PC-3 (cell line): ENCODE measurements at regions not wholly inside any gene's neighbourhood (a gene's known extent, or its start where the extent isn't known, plus 50 kb on each side); places are given as distances from the start of the nearest gene placed in this dataset.

Source experiments
- EZH2 ChIP-seq: fragments of 300-600 bp; sonication (generic); IDR thresholded peaks from one replicate; pipeline ENCODE4 v1.6.1; 2017; ENCODE audit warnings: antibody characterized with exemption, mild to moderate bottlenecking, low read length; ENCODE audit not compliant: unreplicated experiment
- TF ChIP-seq, protein P1 (sequence below): fragments of 300-600 bp; sonication (generic); conservative IDR thresholded peaks from 2 replicates; pipeline ENCODE4 v1.5.1; 2017; ENCODE audit warnings: antibody characterized with exemption, low read depth, mild to moderate bottlenecking, low read length

- TF ChIP-seq, protein P1, sequence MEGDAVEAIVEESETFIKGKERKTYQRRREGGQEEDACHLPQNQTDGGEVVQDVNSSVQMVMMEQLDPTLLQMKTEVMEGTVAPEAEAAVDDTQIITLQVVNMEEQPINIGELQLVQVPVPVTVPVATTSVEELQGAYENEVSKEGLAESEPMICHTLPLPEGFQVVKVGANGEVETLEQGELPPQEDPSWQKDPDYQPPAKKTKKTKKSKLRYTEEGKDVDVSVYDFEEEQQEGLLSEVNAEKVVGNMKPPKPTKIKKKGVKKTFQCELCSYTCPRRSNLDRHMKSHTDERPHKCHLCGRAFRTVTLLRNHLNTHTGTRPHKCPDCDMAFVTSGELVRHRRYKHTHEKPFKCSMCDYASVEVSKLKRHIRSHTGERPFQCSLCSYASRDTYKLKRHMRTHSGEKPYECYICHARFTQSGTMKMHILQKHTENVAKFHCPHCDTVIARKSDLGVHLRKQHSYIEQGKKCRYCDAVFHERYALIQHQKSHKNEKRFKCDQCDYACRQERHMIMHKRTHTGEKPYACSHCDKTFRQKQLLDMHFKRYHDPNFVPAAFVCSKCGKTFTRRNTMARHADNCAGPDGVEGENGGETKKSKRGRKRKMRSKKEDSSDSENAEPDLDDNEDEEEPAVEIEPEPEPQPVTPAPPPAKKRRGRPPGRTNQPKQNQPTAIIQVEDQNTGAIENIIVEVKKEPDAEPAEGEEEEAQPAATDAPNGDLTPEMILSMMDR = no peak
- TF ChIP-seq EZH2 = no peak
Measured at GRCh38 chr5:116655431-116655830, 80.8 kb upstream of the SEMA6A start.
